H9 (cell line): ENCODE measurements at regions not wholly inside any gene's neighbourhood (a gene's known extent, or its start where the extent isn't known, plus 50 kb on each side); places are given as distances from the start of the nearest gene placed in this dataset.
A peak's percentile ranks its signal among the peaks of the same experiment; 100 is the strongest.

ENCODE experiments used
- DNase-seq: peaks from one replicate; pipeline ENCODE4 v3.0.0-alpha.2; 2017
- H2AFZ ChIP-seq: one replicate; pipeline ENCODE4 v1.6.1; 2013; ENCODE audit warnings: mild to moderate bottlenecking, low read length, control low read depth, moderate library complexity
- H2AK5ac ChIP-seq: 2 replicates; pipeline ENCODE4 v1.6.1; 2013; ENCODE audit warnings: low read length, control low read depth, mixed read lengths; ENCODE audit not compliant: insufficient read length
- H2BK120ac ChIP-seq: one replicate; pipeline ENCODE4 v1.6.1; 2013; ENCODE audit warnings: low read depth, mild to moderate bottlenecking, low read length, control low read depth, inconsistent platforms; ENCODE audit not compliant: poor library complexity, severe bottlenecking
- H2BK12ac ChIP-seq: 2 replicates; pipeline ENCODE4 v1.6.1; 2013; ENCODE audit warnings: low read length, control low read depth, mixed read lengths, low read depth; ENCODE audit not compliant: insufficient read length
- H2BK15ac ChIP-seq: 2 replicates; pipeline ENCODE4 v1.6.1; 2013; ENCODE audit warnings: low read depth, low read length, control low read depth
- H2BK20ac ChIP-seq: one replicate; pipeline ENCODE4 v1.6.1; 2013; ENCODE audit warnings: low read depth, mild to moderate bottlenecking, low read length, control low read depth, inconsistent platforms; ENCODE audit not compliant: poor library complexity, severe bottlenecking
- H2BK5ac ChIP-seq: 2 replicates; pipeline ENCODE4 v1.6.1; 2013; ENCODE audit warnings: low read length, control low read depth, mixed read lengths; ENCODE audit not compliant: insufficient read length
- H3K14ac ChIP-seq: 2 replicates; pipeline ENCODE4 v1.6.1; 2013; ENCODE audit warnings: low read length, control low read depth; ENCODE audit not compliant: insufficient read depth
- H3K18ac ChIP-seq: 2 replicates; pipeline ENCODE4 v1.6.1; 2013; ENCODE audit warnings: low read depth, mild to moderate bottlenecking, mixed read lengths, low read length, control low read depth; ENCODE audit not compliant: insufficient read length
- H3K23ac ChIP-seq: 2 replicates; pipeline ENCODE4 v1.6.1; 2013; ENCODE audit warnings: low read length, control low read depth, mixed read lengths, low read depth; ENCODE audit not compliant: insufficient read length
- H3K23me2 ChIP-seq: 2 replicates; pipeline ENCODE4 v1.6.1; 2013; ENCODE audit warnings: low read depth, mild to moderate bottlenecking, mixed read lengths, low read length, control low read depth; ENCODE audit not compliant: insufficient read length, poor library complexity, severe bottlenecking
- H3K27ac ChIP-seq: 2 replicates; pipeline ENCODE4 v1.5.1; 2013; ENCODE audit warnings: low read length, control low read depth, mixed read lengths, low read depth; ENCODE audit not compliant: insufficient read length
- H3K27me3 ChIP-seq: 2 replicates; pipeline ENCODE4 v1.6.1; 2013; ENCODE audit warnings: low read length, control low read depth, inconsistent platforms; ENCODE audit not compliant: insufficient read depth
- H3K4ac ChIP-seq: 2 replicates; pipeline ENCODE4 v1.6.1; 2013; ENCODE audit warnings: low read depth, mild to moderate bottlenecking, control low read depth, inconsistent platforms, low read length, moderate library complexity
- H3K4me1 ChIP-seq: 2 replicates; pipeline ENCODE4 v1.6.1; 2013; ENCODE audit warnings: low read length, control low read depth, inconsistent platforms; ENCODE audit not compliant: insufficient read depth
- H3K4me2 ChIP-seq: 2 replicates; pipeline ENCODE4 v1.6.1; 2013; ENCODE audit warnings: low read length, control low read depth, mixed read lengths; ENCODE audit not compliant: insufficient read length, insufficient read depth
- H3K56ac ChIP-seq: 2 replicates; pipeline ENCODE4 v1.6.1; 2013; ENCODE audit warnings: low read depth, mild to moderate bottlenecking, mixed read lengths, low read length, control low read depth; ENCODE audit not compliant: insufficient read length
- H3K79me1 ChIP-seq: 2 replicates; pipeline ENCODE4 v1.6.1; 2013; ENCODE audit warnings: low read depth, mild to moderate bottlenecking, moderate library complexity, low read length, control low read depth, inconsistent platforms; ENCODE audit not compliant: insufficient read depth, poor library complexity, severe bottlenecking
- H3K79me2 ChIP-seq: 2 replicates; pipeline ENCODE4 v1.6.1; 2013; ENCODE audit warnings: low read length, control low read depth, inconsistent platforms; ENCODE audit not compliant: insufficient read depth
- H3K9ac ChIP-seq: 2 replicates; pipeline ENCODE4 v1.6.1; 2013; ENCODE audit warnings: low read length, control low read depth, mixed read lengths; ENCODE audit not compliant: insufficient read length; ENCODE audit errors: extremely low read depth
- H3K9me3 ChIP-seq: one replicate; pipeline ENCODE4 v1.6.1; 2013; ENCODE audit warnings: low read depth, low read length, inconsistent platforms; ENCODE audit not compliant: control insufficient read depth
- H3T11ph ChIP-seq: one replicate; pipeline ENCODE4 v1.6.1; 2013; ENCODE audit warnings: mild to moderate bottlenecking, low read length, control low read depth, inconsistent platforms
- H4K20me1 ChIP-seq: one replicate; pipeline ENCODE4 v1.6.1; 2013; ENCODE audit not compliant: control insufficient read depth, insufficient read length, insufficient read depth
- H4K5ac ChIP-seq: 2 replicates; pipeline ENCODE4 v1.6.1; 2013; ENCODE audit warnings: low read depth, mild to moderate bottlenecking, mixed read lengths, low read length, control low read depth; ENCODE audit not compliant: insufficient read length
- H4K8ac ChIP-seq: replicated peaks from 2 replicates; pipeline ENCODE4 v1.6.1; 2013; ENCODE audit warnings: low read length, control low read depth, mixed read lengths, low read depth; ENCODE audit not compliant: insufficient read length
- H4K91ac ChIP-seq: 2 replicates; pipeline ENCODE4 v1.6.1; 2013; ENCODE audit warnings: low read depth, mild to moderate bottlenecking, moderate library complexity, mixed read lengths, low read length, control low read depth; ENCODE audit not compliant: insufficient read length
- H3K27ac Mint-ChIP-seq, 3 experiments: 2 replicates in 2 of 3; 3 replicates in 1 of 3; pipeline ENCODE4 v1.8.0; 2020 to 2021; ENCODE audit warnings: mixed read lengths in 3 of 3, mild to moderate bottlenecking in 1 of 3, moderate library complexity in 1 of 3
- H3K27me3 Mint-ChIP-seq: 2 replicates; pipeline ENCODE4 v1.8.0; 2021; ENCODE audit warnings: low read depth, mild to moderate bottlenecking, moderate library complexity, mixed read lengths
- H3K36me3 Mint-ChIP-seq, 3 experiments: 2 replicates in 2 of 3; 3 replicates in 1 of 3; pipeline ENCODE4 v1.8.0; 2020 to 2021; ENCODE audit warnings: low read depth in 3 of 3, mixed read lengths in 3 of 3; ENCODE audit not compliant: insufficient read depth in 1 of 3
- H3K4me1 Mint-ChIP-seq, 2 experiments: 2 replicates each; pipeline ENCODE4 v1.8.0; 2020; ENCODE audit warnings: mixed read lengths in 2 of 2
- H3K4me3 Mint-ChIP-seq, 2 experiments: 2 replicates in 1 of 2; 3 replicates in 1 of 2; pipeline ENCODE4 v1.8.0; 2020 to 2021; ENCODE audit warnings: mild to moderate bottlenecking in 2 of 2, mixed read lengths in 2 of 2, moderate library complexity in 1 of 2
- H3K9me3 Mint-ChIP-seq, 2 experiments: 2 replicates in 1 of 2; 3 replicates in 1 of 2; pipeline ENCODE4 v1.8.0; 2020; ENCODE audit warnings: mild to moderate bottlenecking in 2 of 2, mixed read lengths in 2 of 2, moderate library complexity in 1 of 2
- CTCF ChIP-seq: fragments of 200-600 bp; sonication (generic); conservative IDR thresholded peaks from 3 replicates; pipeline ENCODE4 v1.8.0; 2021; ENCODE audit warnings: antibody characterized with exemption, mild to moderate bottlenecking
- WGBS: extraction: QIAGEN DNeasy Blood & Tissue Kit; methylation state at CpG from one replicate; pipeline ENCODE4 v1.1.7; 2013; ENCODE audit warnings: missing lambda C conversion rate, low lambda C conversion rate, mixed read lengths; ENCODE audit not compliant: insufficient read length; ENCODE audit errors: extremely low coverage; 5-methylcytosine and 5-hydroxymethylcytosine counted together

- peaks cover 23% of the 10 kb centered on the region for H3K27me3 Mint-ChIP-seq
- H3K4me3 Mint-ChIP-seq: no peak overlapping the region
- H2BK20ac ChIP-seq: no peak overlapping the region
- H4K20me1 ChIP-seq: no peaks in the 10 kb centered on the region
- no peaks in the 10 kb centered on the region for H3K27me3 ChIP-seq
- no peak overlapping the region for H4K8ac ChIP-seq
- H3K4me2 ChIP-seq: no peak overlapping the region
- no peak overlapping the region for H3T11ph ChIP-seq
- no peak overlapping the region for H2AK5ac ChIP-seq
- H3K4me1 ChIP-seq: peaks cover 4% of the 10 kb centered on the region; the same call in 1 of the 2 replicates
- no peak overlapping the region for H2BK12ac ChIP-seq
- H3K9me3 Mint-ChIP-seq: peaks cover 0 to 4% of the 10 kb centered on the region in 2 experiments; a peak in 1 of 5 replicates
- H3K23ac ChIP-seq: no peak overlapping the region
- H4K91ac ChIP-seq: no peak overlapping the region
- H3K27ac ChIP-seq: no peak overlapping the region
- H3K79me1 ChIP-seq: no peaks in the 10 kb centered on the region
- H3K23me2 ChIP-seq: no peaks in the 10 kb centered on the region
- WGBS: no CpG with 5 or more reads among the region's 24 CpGs
- H3K9ac ChIP-seq: no peak overlapping the region
- no peak for TF ChIP-seq CTCF
- H2BK15ac ChIP-seq: no peak overlapping the region
- no peak overlapping the region for H3K14ac ChIP-seq
- peak; percentile 26 for DNase-seq
- H3K36me3 Mint-ChIP-seq: no peaks in the 10 kb centered on the region
- H4K5ac ChIP-seq: no peak overlapping the region
- H2BK120ac ChIP-seq: no peak overlapping the region
- no peaks in the 10 kb centered on the region for H3K9me3 ChIP-seq
- H3K27ac Mint-ChIP-seq: no peak overlapping the region; a peak in 1 of 7 replicates
- H3K56ac ChIP-seq: no peak overlapping the region
- H3K4ac ChIP-seq: no peak overlapping the region
- H3K79me2 ChIP-seq: no peaks in the 10 kb centered on the region
- H3K18ac ChIP-seq: no peak overlapping the region
- H2BK5ac ChIP-seq: no peak overlapping the region
- H3K4me1 Mint-ChIP-seq: peaks cover 17 to 21% of the 10 kb centered on the region in 2 experiments
- H2AFZ ChIP-seq: no peak overlapping the region
These were observed 60.0 kb upstream of the OTOS start for GRCh38 chr2:240200230-240201051.
